Esophagus squamous epithelium (tissue), 4 donors: ENCODE measurements at regions not wholly inside any gene's neighbourhood (a gene's known extent, or its start where the extent isn't known, plus 50 kb on each side); places are given as distances from the start of the nearest gene placed in this dataset.

Source experiments
- POLR2A ChIP-seq, 4 donors: fragments of 450-650 bp; IDR thresholded peaks; one replicate each; pipeline ENCODE4 v1.6.1; 2017; ENCODE audit warnings: antibody characterized with exemption in 4 of 4, mild to moderate bottlenecking in 4 of 4, moderate library complexity in 3 of 4
- TF ChIP-seq, protein P1 (sequence below), 6 experiments: fragments of 450-650 bp in 4 of 6; fragments of 200-600 bp in 2 of 6; sonication (generic) in 2 of 6; IDR thresholded peaks; one replicate each; pipeline ENCODE4 v1.5.1; 2016 to 2019; ENCODE audit warnings: antibody characterized with exemption in 6 of 6, mild to moderate bottlenecking in 4 of 6, moderate library complexity in 4 of 6

DNA sequence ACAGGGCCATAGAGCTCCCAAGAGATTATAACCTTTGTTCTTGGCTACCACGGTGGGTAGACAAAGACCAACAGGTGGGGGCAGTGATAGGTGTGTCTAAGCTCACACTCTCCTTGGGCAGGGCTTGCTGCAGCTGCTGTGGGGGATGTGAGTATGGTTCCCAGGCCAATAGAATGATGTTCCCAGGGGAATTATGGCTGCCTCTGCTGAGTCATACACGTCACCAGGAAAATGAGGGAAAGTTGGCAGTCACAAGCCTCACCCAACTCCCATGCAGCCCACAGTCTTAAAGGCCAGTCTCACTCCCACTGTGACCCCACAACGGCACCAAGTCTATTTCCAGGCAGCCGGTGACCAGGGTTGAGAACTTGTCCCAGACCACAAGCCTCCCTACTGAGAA lies 453.4 kb upstream of the PODXL start:
- TF ChIP-seq, protein P1, sequence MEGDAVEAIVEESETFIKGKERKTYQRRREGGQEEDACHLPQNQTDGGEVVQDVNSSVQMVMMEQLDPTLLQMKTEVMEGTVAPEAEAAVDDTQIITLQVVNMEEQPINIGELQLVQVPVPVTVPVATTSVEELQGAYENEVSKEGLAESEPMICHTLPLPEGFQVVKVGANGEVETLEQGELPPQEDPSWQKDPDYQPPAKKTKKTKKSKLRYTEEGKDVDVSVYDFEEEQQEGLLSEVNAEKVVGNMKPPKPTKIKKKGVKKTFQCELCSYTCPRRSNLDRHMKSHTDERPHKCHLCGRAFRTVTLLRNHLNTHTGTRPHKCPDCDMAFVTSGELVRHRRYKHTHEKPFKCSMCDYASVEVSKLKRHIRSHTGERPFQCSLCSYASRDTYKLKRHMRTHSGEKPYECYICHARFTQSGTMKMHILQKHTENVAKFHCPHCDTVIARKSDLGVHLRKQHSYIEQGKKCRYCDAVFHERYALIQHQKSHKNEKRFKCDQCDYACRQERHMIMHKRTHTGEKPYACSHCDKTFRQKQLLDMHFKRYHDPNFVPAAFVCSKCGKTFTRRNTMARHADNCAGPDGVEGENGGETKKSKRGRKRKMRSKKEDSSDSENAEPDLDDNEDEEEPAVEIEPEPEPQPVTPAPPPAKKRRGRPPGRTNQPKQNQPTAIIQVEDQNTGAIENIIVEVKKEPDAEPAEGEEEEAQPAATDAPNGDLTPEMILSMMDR (IDR thresholded peaks at IDR 0.05), result no peak
- TF ChIP-seq POLR2A (IDR thresholded peaks at IDR 0.05), result no peak
